NCI-H1048 (cell line): ENCODE measurements at regions not wholly inside any gene's neighbourhood (a gene's known extent, or its start where the extent isn't known, plus 50 kb on each side); places are given as distances from the start of the nearest gene placed in this dataset.
"Not testable (repeated sequence)": the region's sequence is repeated elsewhere in the genome, so short reads cannot be mapped to it uniquely, and the experiment has no call there.

Source experiments
- DNase-seq: peaks from one replicate; lab custom pipeline; 2025; lab: John Stamatoyannopoulos, UW

GRCh38 chr2:56971383-56971974 lies 787.7 kb downstream of the CCDC85A start:
- DNase-seq, result no peak

- no peak for DNase-seq
Observed at GRCh38 chr2:56981554-56981953, 797.8 kb downstream of the CCDC85A start.

GRCh38 chr2:56985609-56986008 lies 801.8 kb downstream of the CCDC85A start:
- DNase-seq, result no peak

- no peak for DNase-seq
Observed at GRCh38 chr2:57022496-57022895, 838.7 kb downstream of the CCDC85A start.

- DNase-seq, result no peak
Observed at GRCh38 chr2:57044931-57045635, 861.3 kb downstream of the CCDC85A start.

DNA sequence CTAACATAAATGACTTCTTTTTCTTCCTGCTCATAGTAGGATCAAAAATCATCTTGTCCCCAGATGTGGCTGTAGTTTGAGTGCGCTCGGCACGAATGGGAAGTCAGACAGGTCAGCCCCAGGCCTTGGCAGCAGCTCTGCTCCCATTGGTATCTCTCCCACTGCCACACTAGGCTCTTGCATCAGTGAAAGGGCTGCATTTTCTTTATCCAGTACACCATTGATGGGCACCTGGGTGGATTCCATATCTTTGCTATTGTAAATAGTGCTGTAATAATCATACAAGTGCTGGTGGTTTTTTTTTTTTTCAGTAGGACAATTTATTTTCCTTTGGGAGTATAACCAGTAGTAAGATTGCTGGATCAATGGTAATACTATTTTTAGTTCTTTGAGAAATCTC lies 865.5 kb downstream of the CCDC85A start:
- DNase-seq, result no peak

GRCh38 chr2:57050007-57050406 lies 866.2 kb downstream of the CCDC85A start:
- DNase-seq, result no peak

- DNase-seq, result not testable (repeated sequence)
Observed at GRCh38 chr2:57066301-57066700, 882.5 kb downstream of the CCDC85A start.

GRCh38 chr2:57075226-57075625 lies 891.4 kb downstream of the CCDC85A start:
- DNase-seq, result no peak

- no peak for DNase-seq
Observed at GRCh38 chr2:57080035-57080434, 896.2 kb downstream of the CCDC85A start.

GRCh38 chr2:57084697-57085281 lies 901.0 kb downstream of the CCDC85A start:
- no peak for DNase-seq

DNA sequence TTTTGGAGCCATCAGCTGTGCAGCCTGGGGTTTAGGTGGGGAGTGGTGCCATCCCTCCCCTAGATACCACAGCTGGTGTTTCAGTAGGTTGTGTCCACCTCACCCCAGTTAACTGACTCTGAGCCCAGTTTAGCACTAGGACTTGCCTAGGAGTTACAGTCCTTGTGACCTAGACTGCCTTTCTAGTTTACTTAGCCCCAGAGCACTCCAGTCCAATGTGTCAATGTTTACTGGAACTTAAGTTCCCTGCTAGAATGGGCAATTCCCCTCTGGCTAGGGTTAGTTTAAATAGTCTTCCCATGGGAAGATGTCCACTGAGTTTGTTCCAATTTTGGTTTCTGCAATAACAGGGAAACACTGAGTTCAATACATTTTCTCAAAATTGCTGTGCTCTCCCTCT lies 909.2 kb downstream of the CCDC85A start:
- DNase-seq, result no peak

DNA sequence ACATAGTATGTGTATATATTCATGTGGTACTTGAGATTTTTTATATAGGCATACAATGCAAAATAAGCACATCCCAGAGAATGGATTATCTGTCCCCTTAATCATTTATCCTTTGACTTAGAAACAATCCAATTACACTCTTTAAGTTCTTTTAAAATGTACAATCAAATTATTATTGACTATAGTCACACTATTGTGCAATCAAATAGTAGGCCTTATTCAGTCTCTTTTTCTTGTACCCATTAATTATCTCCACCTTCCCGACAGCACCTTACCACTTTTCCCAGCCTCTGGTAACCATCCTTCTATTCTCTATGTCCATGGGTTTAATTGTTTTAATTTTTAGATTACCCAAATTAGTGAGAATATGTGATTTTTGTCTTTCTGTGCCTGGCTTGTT lies 914.1 kb downstream of the CCDC85A start:
- no peak for DNase-seq

- DNase-seq, result no peak
Observed at GRCh38 chr2:57100436-57100835, 916.6 kb downstream of the CCDC85A start.

DNA sequence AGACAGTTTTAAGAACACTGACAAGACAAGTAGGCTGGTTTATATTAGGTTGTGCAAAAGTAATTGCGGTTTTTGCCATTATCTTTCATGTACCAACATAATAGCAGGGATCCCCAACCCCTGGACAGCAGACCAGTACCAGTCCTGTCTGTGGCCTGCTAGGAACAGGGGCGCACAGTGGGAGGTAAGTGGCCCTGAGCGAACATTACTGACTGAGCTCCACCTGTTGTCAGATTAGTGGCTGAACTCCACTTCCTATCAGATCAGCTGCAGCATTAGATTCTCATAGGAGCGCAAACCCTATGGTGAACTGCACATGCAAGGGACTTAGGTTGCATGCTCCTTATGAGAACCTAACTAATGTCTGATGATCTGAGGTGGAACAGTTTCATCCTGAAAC lies 921.9 kb downstream of the CCDC85A start:
- DNase-seq, result no peak

- no peak for DNase-seq
Observed at GRCh38 chr2:57107353-57107752, 923.6 kb downstream of the CCDC85A start.

- no peak for DNase-seq
Observed at GRCh38 chr2:57111531-57111930, 927.7 kb downstream of the CCDC85A start.

DNA sequence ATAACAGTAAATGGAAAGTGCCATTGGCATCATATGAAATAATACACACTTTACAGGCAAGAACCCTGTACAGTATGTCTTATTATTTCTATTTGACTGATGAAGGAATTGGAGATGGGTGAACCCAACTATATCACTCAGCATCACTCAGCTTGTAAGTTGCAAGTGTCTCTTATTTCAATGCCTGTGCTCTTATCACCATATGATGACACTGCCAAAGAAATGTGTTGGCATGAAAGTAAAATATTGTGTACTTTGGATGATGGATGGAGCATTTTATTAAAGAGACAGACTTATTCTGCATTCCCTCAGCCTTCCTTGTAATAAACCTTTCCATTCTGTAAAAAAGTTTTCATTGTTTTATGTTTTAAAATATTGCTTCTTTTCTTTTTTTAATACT lies 927.5 kb upstream of the VRK2 start:
- DNase-seq, result no peak

DNA sequence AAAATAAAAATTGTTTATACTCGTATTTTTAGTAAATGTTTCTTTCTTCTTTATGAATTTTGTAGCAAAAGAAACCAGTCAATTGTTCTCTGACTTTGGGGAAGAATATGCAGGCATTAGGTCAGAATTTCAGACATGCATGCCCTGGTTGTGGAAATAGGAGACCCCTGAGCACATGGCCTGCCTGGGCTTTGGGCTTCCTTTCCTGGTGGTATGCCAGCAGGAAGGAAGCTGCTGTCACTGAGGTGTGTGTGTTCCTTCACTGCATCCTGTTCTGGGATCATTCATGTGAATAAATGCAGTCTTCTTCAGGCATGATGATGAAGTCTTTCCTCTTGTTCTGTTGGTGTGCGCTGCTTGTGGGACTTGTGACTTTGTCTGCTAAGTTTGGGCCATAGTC lies 920.2 kb upstream of the VRK2 start:
- no peak for DNase-seq

DNA sequence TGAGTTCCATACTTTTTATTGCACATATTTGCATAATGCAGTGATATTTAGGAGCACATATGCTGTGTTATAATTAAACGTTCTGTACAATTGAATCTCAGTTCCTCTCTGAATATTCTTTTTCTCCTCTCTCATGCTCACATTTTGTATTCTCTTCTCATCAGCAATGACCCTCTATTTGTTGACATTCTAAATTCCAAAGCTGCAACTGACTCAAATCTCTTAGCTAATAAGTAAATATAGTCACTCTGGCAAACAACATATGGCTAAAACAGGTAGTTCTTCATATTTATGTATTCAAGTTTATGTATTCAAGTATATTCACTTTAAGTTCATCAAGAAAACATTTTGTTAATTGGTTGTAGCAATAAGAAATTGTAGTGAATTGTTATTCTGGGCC lies 907.4 kb upstream of the VRK2 start:
- DNase-seq, result no peak

GRCh38 chr2:57141269-57141668 lies 905.3 kb upstream of the VRK2 start:
- DNase-seq, result no peak

DNA sequence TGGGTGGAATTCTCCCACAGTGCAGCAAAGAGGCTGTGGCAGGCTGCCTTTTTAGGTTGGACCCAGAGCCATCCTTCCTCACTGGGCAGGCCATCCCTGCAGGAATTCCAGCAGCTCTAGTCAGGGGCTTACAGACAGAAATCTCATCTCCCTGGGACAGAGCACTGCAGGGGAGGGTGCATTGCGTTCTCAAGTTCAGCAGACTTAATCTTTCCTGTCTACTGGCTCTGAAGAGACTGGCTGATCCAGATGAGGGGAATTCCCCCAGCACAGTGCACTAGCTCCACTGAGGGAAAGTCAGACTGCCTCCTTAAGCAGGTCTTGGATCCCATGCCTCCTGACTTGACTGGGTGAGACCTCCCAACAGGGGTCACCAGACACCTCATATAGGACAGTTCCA lies 899.7 kb upstream of the VRK2 start:
- DNase-seq, result no peak

DNA sequence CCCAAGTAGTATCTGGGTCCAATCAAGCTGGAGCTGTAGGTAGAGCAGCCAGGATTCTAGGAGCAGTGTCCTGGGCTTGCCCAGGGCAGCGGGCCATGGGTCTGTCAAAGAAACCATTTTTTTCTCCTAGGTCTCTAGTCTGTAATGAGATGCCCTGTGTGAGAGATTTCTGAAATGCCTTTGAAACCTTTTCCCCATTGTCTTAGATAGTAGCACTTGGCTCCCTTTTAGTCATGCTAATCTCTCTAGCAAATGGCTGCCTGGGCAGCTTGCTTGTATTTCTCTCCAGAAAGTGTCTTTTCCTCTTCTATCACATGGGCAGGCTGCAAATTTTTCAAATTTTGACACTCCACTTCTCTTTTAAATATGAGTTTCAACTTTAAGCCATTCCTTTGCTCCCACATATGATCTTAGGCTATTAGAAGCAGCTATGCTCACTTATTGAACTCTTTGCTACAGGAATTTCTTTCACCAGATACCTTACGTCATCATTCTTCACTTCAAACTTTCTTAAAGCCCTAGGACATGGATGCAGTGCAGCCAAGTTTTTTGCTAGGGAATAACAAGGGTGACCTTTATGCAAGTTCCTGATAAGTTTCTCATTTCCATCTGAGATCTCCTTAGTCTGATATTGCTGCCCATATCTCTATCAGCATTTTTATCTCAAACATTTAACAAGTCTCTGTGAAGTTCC lies 890.2 kb upstream of the VRK2 start:
- DNase-seq, result no peak
